GOT3 (cell line): ENCODE measurements at regions not wholly inside any gene's neighbourhood (a gene's known extent, or its start where the extent isn't known, plus 50 kb on each side); places are given as distances from the start of the nearest gene placed in this dataset.

Experiments
- DNase-seq: peaks from one replicate; lab custom pipeline; 2025; ENCODE audit warnings: mixed read lengths; lab: John Stamatoyannopoulos, UW

GRCh38 chr5:4068171-4068570, 472.5 kb downstream of the IRX1 start:
- no peak for DNase-seq

- DNase-seq: no peak
Measured at GRCh38 chr5:4078544-4078943, 482.9 kb downstream of the IRX1 start.

GRCh38 chr5:4079831-4080230, 484.2 kb downstream of the IRX1 start:
- DNase-seq: no peak

GRCh38 chr5:4080370-4080769, 484.7 kb downstream of the IRX1 start:
- DNase-seq: no peak

- DNase-seq: no peak
Measured at GRCh38 chr5:4081059-4081458, 485.4 kb downstream of the IRX1 start.

GRCh38 chr5:4081466-4081865, 485.8 kb downstream of the IRX1 start:
- DNase-seq: no peak

GRCh38 chr5:4082966-4083564, 487.4 kb downstream of the IRX1 start:
- no peak for DNase-seq

- DNase-seq: no peak
Measured at GRCh38 chr5:4083591-4084337, 488.1 kb downstream of the IRX1 start.

GRCh38 chr5:4086081-4086480, 490.4 kb downstream of the IRX1 start:
- no peak for DNase-seq

GRCh38 chr5:4087110-4087509, 491.5 kb downstream of the IRX1 start:
- no peak for DNase-seq

- no peak for DNase-seq
Measured at GRCh38 chr5:4089087-4089486, 493.5 kb downstream of the IRX1 start.

GRCh38 chr5:4093236-4093635, 497.6 kb downstream of the IRX1 start:
- DNase-seq: no peak

- no peak for DNase-seq
Measured at GRCh38 chr5:4093970-4094369, 498.3 kb downstream of the IRX1 start.

- DNase-seq: no peak
Measured at GRCh38 chr5:4095918-4096630, 500.4 kb downstream of the IRX1 start.

GRCh38 chr5:4097199-4097598, 501.6 kb downstream of the IRX1 start:
- no peak for DNase-seq

GRCh38 chr5:4098226-4098625, 502.6 kb downstream of the IRX1 start:
- DNase-seq: no peak

- no peak for DNase-seq
Measured at GRCh38 chr5:4099386-4099785, 503.8 kb downstream of the IRX1 start.

GRCh38 chr5:4100739-4101138, 505.1 kb downstream of the IRX1 start:
- DNase-seq: no peak

GRCh38 chr5:4101189-4101588, 505.6 kb downstream of the IRX1 start:
- no peak for DNase-seq

GRCh38 chr5:4104831-4105597, 509.4 kb downstream of the IRX1 start:
- no peak for DNase-seq

GRCh38 chr5:4108690-4109089, 513.1 kb downstream of the IRX1 start:
- no peak for DNase-seq

GRCh38 chr5:4113426-4113825, 517.8 kb downstream of the IRX1 start:
- no peak for DNase-seq
